ENCODE measurements at regions not wholly inside any gene's neighbourhood (a gene's known extent, or its start where the extent isn't known, plus 50 kb on each side); places are given as distances from the start of the nearest gene placed in this dataset.

DNA sequence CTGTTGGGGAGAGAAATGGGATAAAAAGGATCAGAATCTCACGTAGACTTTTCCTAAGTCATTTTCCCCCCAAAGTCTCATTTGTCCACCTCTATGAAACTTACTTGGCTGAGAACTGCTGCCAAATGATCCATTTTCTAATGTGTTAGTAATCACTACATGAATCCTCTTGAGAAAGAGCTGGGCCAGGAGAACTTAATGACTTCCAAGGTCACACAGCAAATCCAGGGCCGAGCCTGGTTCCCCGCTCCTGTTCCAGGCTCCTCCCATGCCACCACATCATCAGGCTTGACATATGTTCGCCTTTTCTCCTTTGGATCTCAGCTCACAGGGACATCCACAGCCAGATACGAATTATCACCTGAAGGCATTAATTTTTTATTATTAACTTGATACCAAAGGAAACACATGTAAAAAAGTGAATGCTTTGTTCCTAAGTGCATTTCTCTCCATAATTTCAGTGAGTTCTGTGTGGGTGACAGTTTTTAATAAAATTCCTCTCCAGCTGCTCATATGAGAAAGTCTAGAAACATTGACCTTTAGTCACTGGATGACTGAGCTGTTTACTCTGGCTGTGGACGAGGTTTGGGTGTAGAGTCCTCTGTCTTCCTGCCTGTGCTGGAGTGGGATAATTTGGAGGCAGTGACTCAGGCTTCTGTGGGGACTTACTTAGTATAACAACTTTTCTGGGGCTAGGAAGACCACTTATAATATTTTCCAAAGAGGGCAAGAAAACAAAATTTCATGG lies 276.3 kb downstream of the PAX1 start:
- DNase-seq (ENCODE audit: low read depth) = peak; percentile 77

DNA sequence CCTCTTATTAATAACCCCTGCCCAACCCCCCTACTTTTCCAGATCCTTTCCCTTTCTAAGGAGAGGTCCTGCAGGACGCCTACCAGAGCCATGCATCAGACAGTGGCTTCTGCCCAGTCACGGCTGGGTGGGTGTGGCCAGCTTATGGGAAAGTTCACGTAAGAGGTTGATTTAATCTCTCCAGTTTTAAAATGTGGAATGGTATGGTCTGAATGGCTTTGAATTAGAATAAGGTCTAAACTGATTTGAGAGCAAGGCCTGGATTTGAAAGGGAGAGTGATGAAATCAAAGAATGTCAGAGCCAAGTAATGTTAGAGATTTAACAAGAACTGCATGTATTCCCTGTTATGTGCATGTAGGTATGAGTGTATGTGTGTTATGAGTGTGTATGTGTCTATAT lies 275.7 kb downstream of the PAX1 start:
- peak; percentile 23 for DNase-seq (ENCODE audit: low read depth)

DNA sequence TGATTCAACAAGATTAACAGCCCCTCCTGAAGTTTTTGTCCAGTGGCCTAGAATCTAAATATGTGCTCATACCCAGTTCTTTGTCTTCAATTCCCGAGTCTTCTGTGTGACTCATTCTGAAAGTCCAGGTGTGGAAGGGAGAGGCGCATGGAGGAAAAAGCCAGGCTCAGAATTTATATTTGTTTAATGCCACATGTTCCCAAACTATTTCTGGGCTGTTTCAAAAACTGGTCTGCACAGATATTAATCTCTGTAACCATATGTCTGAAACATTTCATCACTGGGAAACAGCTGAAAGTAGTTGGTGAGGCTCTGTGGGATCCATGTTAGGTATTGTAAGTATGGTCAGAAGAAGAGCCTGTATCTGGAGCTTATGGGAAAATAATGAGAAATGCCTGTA lies 266.0 kb downstream of the PAX1 start:
- DNase-seq (ENCODE audit: low read depth) = peak; percentile 29

DNA sequence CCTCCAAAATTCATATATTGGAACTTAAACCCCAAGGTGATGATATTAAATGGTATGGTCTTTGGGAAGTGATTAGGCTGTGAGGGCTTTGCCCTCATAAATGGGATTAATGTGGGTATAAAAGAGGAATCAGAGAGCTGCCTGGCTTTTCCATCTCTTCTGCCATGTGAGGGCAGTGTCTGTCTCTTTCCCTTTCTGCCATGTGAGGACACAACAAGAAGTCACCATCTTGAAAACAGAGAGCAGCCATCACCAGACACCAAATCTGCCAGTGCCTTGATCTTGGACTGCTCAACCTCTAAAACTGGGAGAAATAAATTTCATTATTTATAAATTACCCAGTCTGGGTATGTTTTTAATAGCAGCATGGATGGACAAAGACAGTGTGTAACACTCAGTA lies 263.0 kb downstream of the PAX1 start:
- peak; percentile 8 for DNase-seq (ENCODE audit: low read depth)

DNA sequence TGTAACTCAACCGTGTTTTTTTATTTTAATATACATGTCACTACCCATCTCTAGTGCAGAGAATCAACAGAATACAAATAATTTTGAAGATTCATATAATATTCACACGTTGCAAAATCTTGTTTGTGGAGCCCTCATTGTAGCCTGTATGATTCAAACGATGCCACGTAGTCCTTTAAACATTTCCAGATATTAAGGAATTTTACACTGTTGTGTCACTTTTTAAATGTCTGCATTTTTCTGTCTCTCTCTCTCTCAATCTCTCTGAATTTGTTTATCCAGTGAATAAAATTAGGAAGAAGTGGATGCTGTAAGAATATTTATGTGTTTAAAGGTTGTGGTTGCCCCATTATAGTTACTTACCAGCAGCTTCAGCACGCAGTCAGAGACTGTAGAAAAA lies 262.0 kb downstream of the PAX1 start:
- no peak for DNase-seq (ENCODE audit: low read depth)

DNA sequence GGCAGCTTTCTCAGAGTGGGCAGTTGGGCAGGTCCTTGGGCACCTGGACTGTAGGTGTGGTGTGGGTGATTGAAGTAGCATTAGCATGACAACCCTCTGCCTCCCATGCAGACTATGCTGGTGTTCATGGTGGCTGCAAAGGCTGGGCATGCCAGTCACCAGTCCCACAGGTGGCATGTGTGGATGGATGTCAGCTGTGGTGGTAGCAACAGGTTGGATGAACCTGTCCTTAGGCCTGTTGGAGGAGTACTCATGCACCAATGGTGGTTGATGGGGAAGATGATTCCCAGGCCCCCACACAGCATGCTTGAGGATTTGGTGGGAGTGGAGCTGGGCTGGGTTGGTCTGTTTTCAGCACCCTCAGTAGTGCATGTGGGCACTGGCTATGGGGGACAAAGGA lies 251.1 kb downstream of the PAX1 start:
- no peak for DNase-seq (ENCODE audit: low read depth)

DNA sequence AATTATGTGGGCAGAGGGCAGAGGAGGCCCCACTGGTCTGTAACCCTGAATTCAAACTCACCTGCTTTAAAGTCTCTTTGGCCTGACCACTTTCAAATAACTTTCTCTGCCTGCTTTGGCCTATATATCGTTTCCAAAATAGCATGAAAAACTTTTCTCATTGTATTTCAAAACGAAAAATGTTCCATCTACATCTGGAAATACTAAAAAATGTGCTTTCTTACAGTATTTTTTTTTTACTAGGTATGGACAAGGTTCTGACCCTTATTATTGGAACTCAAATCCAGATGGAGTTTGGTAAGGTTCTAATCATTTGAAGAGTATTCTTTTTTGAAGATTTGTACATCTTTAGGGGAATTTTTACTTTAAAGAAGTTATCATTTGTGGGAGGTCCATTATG lies 241.9 kb downstream of the PAX1 start:
- DNase-seq (ENCODE audit: low read depth) = no peak

DNA sequence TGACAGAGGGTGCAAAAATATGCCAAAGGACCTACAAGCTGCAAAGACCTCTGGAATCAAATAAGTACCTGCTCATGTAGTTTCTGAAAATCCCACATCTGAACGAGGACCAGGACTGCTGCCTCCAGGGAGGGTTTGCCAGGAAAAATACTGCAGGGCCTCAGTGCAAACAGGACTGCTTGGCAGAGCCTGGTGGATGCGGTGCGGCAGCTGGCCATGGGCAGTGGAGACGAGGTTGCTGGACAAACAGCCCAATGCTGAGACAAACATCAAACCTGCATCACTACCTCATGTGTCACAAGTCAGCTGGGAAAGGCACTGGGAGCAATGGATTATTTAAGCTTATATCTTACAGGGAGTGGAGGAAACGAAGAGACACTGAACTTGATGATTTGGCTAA lies 238.8 kb downstream of the PAX1 start:
- DNase-seq (ENCODE audit: low read depth) = no peak

DNA sequence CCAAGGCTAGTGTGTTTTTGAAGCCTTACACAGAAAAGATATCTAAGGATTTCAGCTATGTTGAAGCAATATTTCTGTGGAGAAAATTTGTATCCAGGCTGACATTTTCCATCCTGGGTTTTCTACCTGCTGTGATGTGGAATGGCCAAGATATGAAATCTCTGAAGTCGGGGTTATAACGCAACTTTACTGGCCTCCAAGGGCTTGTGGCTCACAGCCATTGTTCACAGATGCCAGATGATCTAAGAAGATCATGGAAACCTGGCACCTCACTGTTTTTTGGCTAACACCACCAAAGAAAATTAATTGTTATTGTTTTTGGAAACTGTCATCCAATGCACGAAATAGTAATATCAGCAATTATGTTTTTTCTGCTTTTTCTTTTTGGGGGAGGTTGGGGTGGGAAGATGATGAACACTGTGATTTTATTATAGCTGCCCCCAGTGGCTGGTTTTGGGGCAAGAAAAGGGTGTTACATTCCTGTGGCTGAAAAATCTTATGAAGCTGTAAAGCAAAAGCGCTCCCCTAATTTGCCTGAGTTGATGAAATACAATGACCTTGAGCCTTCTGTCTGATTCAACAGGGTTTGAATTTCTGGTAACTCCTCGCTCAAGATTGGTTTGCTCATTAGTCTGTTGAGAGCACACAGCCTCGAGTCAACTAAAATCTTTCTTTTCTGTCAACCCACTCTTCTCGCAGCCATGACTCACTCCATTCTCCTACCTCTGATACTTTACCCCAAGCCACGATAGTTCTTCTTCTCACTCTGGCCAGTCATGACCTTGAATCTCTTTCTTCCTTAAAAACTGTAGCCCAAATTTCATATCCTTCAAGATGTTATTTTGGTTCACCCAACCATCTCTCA lies 236.7 kb downstream of the PAX1 start:
- DNase-seq (ENCODE audit: low read depth) = no peak

DNA sequence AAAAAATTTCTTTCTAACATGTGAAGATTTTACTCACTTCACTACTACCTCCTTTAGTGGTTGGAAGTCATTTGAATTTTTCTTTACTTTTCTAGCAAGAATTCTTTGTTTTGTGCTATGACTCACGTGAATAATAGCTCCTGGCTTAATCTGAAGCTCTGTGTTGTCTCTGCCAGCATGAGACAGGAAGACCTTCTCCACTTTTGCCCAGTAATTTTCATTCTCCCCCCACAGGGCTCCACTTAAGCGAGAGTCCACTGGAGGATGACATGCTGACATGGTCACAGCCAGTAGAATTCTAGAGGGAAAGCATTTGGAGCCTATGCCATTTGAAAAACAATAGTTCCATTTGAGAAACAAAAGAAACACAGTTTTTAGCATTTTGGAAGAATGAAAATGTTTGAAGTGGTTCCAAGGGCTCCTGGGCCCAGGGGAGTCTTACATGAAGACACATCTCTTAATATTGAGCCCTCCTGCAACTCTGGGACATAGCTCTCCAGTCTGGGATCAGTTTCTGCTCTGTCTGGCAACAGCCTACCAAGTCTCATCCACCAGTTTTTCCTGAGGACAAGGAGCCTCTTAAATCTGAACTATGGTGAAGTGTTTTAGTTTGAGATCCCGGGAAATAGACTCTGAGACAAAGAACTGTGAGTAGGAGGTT lies 231.4 kb downstream of the PAX1 start:
- DNase-seq (ENCODE audit: low read depth) = peak; percentile 8

DNA sequence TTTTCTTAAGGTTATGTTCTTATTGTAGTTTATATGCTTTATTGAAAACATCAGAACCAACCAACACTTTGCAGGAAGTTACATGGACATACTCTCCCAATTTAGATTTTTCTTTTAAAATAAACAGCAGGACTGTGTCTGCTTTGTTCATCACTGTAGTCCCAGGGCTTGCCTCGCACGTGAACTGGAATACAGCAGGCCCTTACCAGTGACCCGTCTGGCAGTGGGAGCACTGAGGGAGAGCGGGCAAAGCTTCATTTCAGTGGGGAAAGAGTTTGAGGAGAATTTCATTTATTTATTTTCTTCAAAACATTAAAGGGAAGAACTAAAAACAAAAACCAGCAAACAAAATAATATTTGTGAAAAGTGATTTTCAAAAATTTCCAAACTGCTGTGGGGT lies 230.8 kb downstream of the PAX1 start:
- no peak for DNase-seq (ENCODE audit: low read depth)

DNA sequence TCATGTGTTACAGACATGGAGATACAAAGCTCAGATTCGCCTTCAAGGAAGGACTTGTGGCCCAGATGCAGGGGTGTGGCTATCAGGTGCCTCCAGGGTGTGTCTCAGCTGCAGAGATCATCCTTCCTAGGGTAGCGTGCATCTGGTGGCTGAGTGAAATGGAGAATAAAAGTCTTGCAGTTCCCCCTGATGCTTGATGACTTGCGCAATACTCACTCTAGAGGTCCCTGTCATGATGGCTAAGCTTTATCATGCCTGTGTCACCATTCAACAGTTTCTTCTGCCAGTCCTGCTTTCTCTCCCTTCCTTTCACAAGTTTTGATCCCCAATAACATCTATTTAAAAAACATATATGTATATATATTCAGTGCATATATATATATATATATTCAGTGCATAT lies 228.1 kb downstream of the PAX1 start:
- no peak for DNase-seq (ENCODE audit: low read depth)

DNA sequence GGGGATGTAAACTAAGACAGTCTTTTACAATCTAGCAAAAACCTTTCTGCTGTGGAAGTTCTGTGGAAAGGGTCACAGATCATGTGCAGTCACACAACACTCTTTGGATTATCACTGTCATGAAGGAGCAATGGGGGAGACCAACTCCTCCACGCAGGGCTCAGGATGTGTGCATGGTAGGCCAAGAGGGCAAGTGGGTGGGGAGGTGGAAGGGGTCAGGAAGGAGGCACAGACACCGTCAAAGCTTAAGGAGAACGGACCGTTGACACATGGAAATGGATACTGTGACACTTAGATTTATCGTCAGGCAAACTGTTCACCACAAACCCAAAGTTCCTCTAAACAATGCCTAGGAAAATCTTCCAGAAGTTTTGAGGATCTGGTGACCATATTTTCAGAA lies 215.8 kb downstream of the PAX1 start:
- DNase-seq (ENCODE audit: low read depth) = no peak

DNA sequence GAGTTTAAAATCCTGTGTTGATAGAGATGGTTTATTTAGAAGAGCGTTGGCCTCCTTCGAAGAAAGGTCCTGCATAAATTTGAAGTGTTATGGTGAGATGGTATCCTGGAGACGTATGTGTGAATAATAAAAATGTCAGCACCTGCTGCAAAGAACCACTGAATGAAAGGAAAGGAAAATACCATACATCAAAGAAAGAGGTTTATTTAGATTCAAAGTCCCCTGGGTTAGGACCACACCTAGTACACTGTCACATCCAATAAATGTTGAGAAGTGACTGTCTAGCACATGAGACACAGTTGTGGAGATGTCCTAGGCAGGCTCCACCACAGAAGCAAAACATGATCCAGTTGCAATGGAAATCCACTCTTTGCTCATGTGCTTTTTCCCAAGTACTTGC lies 214.7 kb downstream of the PAX1 start:
- DNase-seq (ENCODE audit: low read depth) = no peak

DNA sequence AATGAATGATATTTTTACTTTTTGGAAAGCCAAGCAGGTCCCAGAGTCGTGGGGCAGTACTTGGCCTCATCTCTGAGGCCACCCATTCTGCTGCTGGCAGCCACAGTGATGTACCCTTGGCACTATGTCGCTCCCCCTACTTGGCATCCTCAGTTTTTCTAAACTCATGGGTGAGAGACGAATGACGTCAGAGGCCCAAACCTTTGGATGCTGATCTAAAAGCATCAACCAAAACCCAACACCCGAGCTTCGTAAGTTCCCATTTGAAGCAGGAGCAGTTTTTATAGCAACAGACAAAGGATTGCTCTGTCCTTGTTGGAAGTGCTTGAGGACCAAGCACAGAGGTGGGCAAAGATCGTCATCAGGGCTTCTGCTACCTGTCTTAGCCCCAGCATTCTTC lies 212.9 kb downstream of the PAX1 start:
- no peak for DNase-seq (ENCODE audit: low read depth)

DNA sequence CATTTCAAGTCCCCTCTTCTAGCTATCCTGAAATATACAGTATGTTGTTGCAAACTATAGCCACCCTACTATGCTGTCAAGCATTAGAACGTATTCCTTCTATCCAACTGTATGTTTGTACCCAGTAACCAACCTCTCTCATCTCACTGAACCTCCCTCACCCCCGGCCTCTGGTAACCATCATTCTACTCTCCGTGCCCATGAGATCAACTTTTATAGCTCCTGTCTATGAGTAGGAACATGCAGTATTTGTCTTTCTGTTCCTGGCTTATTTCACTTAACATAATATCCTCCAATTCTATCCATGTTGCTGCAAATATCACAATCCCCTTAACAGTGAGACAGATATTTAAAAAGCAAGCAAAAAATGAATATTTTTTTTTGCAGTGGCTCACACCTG lies 196.9 kb downstream of the PAX1 start:
- no peak for DNase-seq (ENCODE audit: low read depth)

DNA sequence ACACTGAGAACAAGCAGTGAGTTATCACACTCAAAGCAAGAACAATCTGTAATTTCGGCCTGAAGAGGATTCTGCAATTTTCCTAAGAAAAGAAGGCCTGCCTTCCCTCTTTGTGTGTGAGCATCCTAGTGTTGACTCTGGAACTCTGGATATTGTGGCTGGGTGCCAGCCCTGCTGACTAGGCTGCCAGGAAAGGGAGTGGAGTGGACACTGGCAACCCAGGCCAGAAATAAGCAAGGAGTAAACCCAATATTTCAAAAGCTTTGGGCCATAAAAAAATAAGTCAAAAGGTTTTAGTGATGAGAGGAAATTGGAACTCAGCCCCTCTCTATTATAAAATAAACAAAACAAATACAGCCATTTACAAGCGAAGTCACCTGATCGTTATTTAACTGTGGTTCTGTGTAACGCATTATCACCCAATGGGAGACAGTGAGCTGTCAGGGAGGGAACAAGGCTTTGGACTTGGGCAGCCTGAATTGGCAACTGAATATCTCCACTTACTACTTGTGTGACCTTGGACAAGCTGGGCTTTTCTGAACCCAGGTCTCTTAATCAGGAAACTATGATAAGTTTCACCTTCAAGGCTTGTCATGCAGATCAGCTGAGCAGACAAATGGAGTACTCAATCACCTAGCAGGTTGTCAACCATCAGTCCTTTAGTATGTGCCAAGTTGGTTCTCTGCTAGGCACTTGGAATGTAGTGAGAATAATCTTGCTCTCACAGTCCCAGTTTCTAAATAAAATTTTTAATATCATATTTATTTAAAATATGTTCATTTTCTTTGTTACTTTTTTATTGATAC lies 196.2 kb downstream of the PAX1 start:
- DNase-seq (ENCODE audit: low read depth) = no peak

DNA sequence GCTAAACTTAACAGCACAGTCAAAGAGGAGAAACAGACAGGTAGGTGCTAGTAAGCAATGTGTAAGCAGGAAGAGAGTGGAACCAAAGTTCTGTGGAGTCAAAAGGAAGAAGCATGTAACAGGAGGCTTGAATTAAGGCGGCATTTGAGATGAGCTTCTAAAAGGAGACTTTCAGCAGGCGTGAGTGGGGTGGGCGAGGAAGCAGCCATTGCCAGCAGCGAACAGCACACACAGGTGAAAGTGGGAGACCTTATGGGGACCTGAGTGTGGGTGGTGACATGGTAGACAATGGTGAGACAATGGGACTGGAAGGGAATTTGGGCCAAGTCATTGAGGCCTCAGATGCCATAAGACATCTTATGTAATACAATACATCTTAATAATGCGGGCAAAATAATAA lies 195.0 kb downstream of the PAX1 start:
- DNase-seq (ENCODE audit: low read depth) = no peak

DNA sequence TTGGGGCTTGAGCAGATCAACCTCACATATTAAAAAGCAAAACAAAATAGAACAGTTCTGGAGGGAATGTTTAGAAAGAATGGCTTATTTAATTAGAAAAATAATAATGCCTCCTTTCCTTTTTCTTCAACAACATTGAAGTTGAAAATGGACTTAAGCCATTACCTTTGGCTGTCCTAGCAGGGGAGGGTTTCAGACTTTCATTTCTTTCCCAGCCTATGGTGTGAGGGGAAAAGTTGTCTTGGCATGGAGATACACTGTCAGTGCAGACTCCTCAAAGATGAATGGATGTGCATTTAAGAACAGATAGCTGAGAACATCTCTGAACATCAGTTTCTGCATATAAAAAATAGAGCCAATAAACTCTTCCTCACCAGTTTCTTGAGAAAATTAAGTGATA lies 169.5 kb downstream of the PAX1 start:
- DNase-seq (ENCODE audit: low read depth) = no peak

DNA sequence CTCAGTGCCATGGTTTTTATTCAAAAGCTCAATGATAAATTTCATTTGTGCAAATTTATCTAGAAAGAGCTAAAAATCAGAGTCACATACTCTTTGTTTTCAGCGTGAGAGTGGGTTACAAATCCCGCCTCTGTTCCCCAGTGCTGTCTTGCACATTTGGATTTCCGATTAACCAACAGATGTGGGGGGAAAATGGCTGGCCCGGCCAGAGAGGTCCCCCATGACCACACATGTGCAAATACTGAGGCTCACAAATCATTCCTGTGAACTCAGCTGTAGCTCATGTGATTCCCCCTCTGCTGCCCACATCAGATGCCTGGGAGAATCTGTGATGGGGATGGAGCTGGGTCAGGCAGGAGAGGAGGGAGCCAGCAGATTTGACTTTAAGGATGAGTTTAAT lies 168.7 kb downstream of the PAX1 start:
- no peak for DNase-seq (ENCODE audit: low read depth)

DNA sequence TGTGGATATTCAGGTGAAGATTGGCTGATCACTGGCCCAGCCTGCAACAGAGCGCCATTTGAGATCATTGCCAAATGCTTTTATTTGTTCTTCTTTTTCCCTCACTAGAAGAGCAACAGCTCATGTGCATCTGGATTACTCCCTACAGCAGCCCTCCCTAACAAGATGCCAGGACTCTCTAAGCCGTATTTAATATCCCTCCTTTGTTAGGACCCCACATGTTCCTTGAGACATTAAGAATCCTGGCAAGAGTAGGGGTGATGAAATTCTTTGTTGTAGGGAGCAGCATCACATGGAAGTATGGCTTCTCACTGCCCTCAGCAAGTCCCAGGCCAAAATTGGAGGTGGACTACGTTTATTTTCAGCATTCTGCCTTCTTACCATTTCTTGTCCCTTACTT lies 167.8 kb downstream of the PAX1 start:
- no peak for DNase-seq (ENCODE audit: low read depth)

DNA sequence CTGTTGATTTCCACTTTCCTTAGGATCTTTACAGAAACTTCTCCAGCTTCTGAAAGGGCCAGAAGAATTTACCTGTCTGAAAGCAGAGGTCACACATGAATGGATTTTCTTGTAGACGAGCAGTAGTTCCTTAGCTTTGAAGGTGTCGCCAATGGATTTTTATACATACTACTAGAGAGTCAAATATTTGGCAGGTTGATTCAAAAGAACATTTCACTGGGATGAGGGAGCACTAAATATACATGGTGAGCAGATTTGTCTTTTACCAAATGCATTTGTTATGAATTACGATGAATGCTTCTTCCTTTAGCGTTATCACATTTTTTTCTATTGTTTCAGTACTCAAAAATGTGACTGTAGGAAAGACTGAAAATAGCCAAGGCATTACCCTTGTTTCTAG lies 162.3 kb downstream of the PAX1 start:
- DNase-seq (ENCODE audit: low read depth) = no peak
